ENCODE measurements at regions not wholly inside any gene's neighbourhood (a gene's known extent, or its start where the extent isn't known, plus 50 kb on each side); places are given as distances from the start of the nearest gene placed in this dataset.
A peak's percentile ranks its signal among the peaks of the same experiment; 100 is the strongest.

- no peak overlapping the region for H3K27ac ChIP-seq (replicated peaks; ENCODE audit: low read length)
- no peak overlapping the region for H2AK5ac ChIP-seq (ENCODE audit: low read depth, low read length)
- H2BK15ac ChIP-seq (ENCODE audit: low read length) = no peak overlapping the region
- H2BK12ac ChIP-seq (ENCODE audit: low read length) = no peak overlapping the region
- H3K14ac ChIP-seq (ENCODE audit: low read length) = no peak overlapping the region
- no peak for DNase-seq (ENCODE audit: low spot score)
- no peaks in the 10 kb centered on the region for H3K79me1 ChIP-seq (ENCODE audit: low read depth, low read length)
- H3K4me1 ChIP-seq (ENCODE audit: control insufficient read depth in 2 of 2, insufficient read depth in 1 of 2, low read depth in 1 of 2, low read length in 2 of 2) = peaks cover 0 to 10% of the 10 kb centered on the region in 2 donors
- no peaks in the 10 kb centered on the region for H3K9me3 ChIP-seq (replicated peaks in 1 of 2; ENCODE audit: control insufficient read depth in 2 of 2, insufficient read depth in 1 of 2, low read depth in 1 of 2, low read length in 2 of 2)
- no peak overlapping the region for H3K4me2 ChIP-seq (ENCODE audit: insufficient read depth, low read length, poor library complexity, severe bottlenecking)
- H2BK5ac ChIP-seq (ENCODE audit: low read length) = no peak overlapping the region
- WGBS, 2 donors (ENCODE audit: extremely low coverage in 2 of 2, insufficient read length in 2 of 2, insufficient replicate concordance in 1 of 2) = no CpG with 5 or more reads among the region's 3 CpGs
- no peak overlapping the region for H3K23ac ChIP-seq (ENCODE audit: low read depth, low read length, poor library complexity)
- H3K36me3 ChIP-seq (replicated peaks in 1 of 2; ENCODE audit: control insufficient read depth in 2 of 2, insufficient read depth in 2 of 2, low read length in 2 of 2) = no peaks in the 10 kb centered on the region
- H3K9ac ChIP-seq (ENCODE audit: low read depth, low read length, poor library complexity) = no peak overlapping the region
- no peak overlapping the region for H3K4me3 ChIP-seq (ENCODE audit: low read length in 2 of 2)
- no peak overlapping the region for H3K4ac ChIP-seq (ENCODE audit: low read length)
- no peak overlapping the region for H3K18ac ChIP-seq (ENCODE audit: low read length)
- peaks cover 0 to 29% (median 0%) of the 10 kb centered on the region in 3 experiments for H3K27me3 ChIP-seq (ENCODE audit: control insufficient read depth in 3 of 3, insufficient read depth in 3 of 3, low read depth in 1 of 3, low read length in 3 of 3)
- H2BK120ac ChIP-seq (ENCODE audit: low read depth, low read length) = no peak overlapping the region
- H4K91ac ChIP-seq (ENCODE audit: low read depth, low read length, poor library complexity) = no peak overlapping the region
- no peak overlapping the region for H4K8ac ChIP-seq (ENCODE audit: low read depth, low read length)
- no peak overlapping the region for H2AFZ ChIP-seq (ENCODE audit: low read length)
These were observed 78.1 kb upstream of the CRHR1 start for GRCh38 chr17:45706033-45706432.

- Histone ChIP-seq H2BK120ac (ENCODE audit: low read depth, low read length) (no peak overlapping the region), H3K27ac (replicated peaks; ENCODE audit: low read length) (no peak overlapping the region), H4K91ac (ENCODE audit: low read depth, low read length, poor library complexity) (no peak overlapping the region), H3K36me3 (replicated peaks in 1 of 2; ENCODE audit: control insufficient read depth in 2 of 2, insufficient read depth in 2 of 2, low read length in 2 of 2) (no peaks in the 10 kb centered on the region), H3K18ac (ENCODE audit: low read length) (no peak overlapping the region), H2BK12ac (ENCODE audit: low read length) (no peak overlapping the region), H3K14ac (ENCODE audit: low read length) (no peak overlapping the region), H3K4ac (ENCODE audit: low read length) (no peak overlapping the region), H2AFZ (ENCODE audit: low read length) (no peak overlapping the region), H3K23ac (ENCODE audit: low read depth, low read length, poor library complexity) (peak overlapping the region; percentile 16), H4K8ac (ENCODE audit: low read depth, low read length) (no peak overlapping the region), H3K27me3 (ENCODE audit: control insufficient read depth in 3 of 3, insufficient read depth in 3 of 3, low read depth in 1 of 3, low read length in 3 of 3) (peaks cover 0 to 36% (median 0%) of the 10 kb centered on the region in 3 experiments), H3K79me1 (ENCODE audit: low read depth, low read length) (no peaks in the 10 kb centered on the region), H3K9me3 (replicated peaks in 1 of 2; ENCODE audit: control insufficient read depth in 2 of 2, insufficient read depth in 1 of 2, low read depth in 1 of 2, low read length in 2 of 2) (no peaks in the 10 kb centered on the region), H2AK5ac (ENCODE audit: low read depth, low read length) (no peak overlapping the region), H2BK15ac (ENCODE audit: low read length) (no peak overlapping the region), H3K4me1 (ENCODE audit: control insufficient read depth in 2 of 2, insufficient read depth in 1 of 2, low read depth in 1 of 2, low read length in 2 of 2) (peaks cover 0 to 7% of the 10 kb centered on the region in 2 donors), H3K9ac (ENCODE audit: low read depth, low read length, poor library complexity) (no peak overlapping the region), H3K4me3 (ENCODE audit: low read length in 2 of 2) (no peak overlapping the region), H3K4me2 (ENCODE audit: insufficient read depth, low read length, poor library complexity, severe bottlenecking) (no peak overlapping the region), H2BK5ac (ENCODE audit: low read length) (no peak overlapping the region)
- no peak for DNase-seq (ENCODE audit: low spot score)
- no CpG with 5 or more reads among the region's 5 CpGs for WGBS, 2 donors (ENCODE audit: extremely low coverage in 2 of 2, insufficient read length in 2 of 2, insufficient replicate concordance in 1 of 2)
These were observed 75.3 kb upstream of the CRHR1 start for GRCh38 chr17:45708707-45709290.

GRCh38 chr17:45709728-45710288 lies 74.3 kb upstream of the CRHR1 start:
- Histone ChIP-seq H2BK5ac (ENCODE audit: low read length) (no peak overlapping the region), H3K9ac (ENCODE audit: low read depth, low read length, poor library complexity) (no peak overlapping the region), H3K27me3 (ENCODE audit: control insufficient read depth in 3 of 3, insufficient read depth in 3 of 3, low read depth in 1 of 3, low read length in 3 of 3) (peaks cover 0 to 32% (median 0%) of the 10 kb centered on the region in 3 experiments), H3K27ac (replicated peaks; ENCODE audit: low read length) (no peak overlapping the region), H2AFZ (ENCODE audit: low read length) (no peak overlapping the region), H2AK5ac (ENCODE audit: low read depth, low read length) (no peak overlapping the region), H3K4me2 (ENCODE audit: insufficient read depth, low read length, poor library complexity, severe bottlenecking) (no peak overlapping the region), H3K79me1 (ENCODE audit: low read depth, low read length) (no peaks in the 10 kb centered on the region), H3K4me3 (ENCODE audit: low read length in 2 of 2) (no peak overlapping the region), H2BK12ac (ENCODE audit: low read length) (no peak overlapping the region), H3K14ac (ENCODE audit: low read length) (no peak overlapping the region), H4K8ac (ENCODE audit: low read depth, low read length) (no peak overlapping the region), H3K4ac (ENCODE audit: low read length) (no peak overlapping the region), H4K91ac (ENCODE audit: low read depth, low read length, poor library complexity) (no peak overlapping the region), H2BK15ac (ENCODE audit: low read length) (no peak overlapping the region), H3K4me1 (ENCODE audit: control insufficient read depth in 2 of 2, insufficient read depth in 1 of 2, low read depth in 1 of 2, low read length in 2 of 2) (peaks cover 0 to 7% of the 10 kb centered on the region in 2 donors), H3K9me3 (replicated peaks in 1 of 2; ENCODE audit: control insufficient read depth in 2 of 2, insufficient read depth in 1 of 2, low read depth in 1 of 2, low read length in 2 of 2) (no peaks in the 10 kb centered on the region), H3K23ac (ENCODE audit: low read depth, low read length, poor library complexity) (peak overlapping the region; percentile 40), H3K36me3 (replicated peaks in 1 of 2; ENCODE audit: control insufficient read depth in 2 of 2, insufficient read depth in 2 of 2, low read length in 2 of 2) (no peaks in the 10 kb centered on the region), H3K18ac (ENCODE audit: low read length) (peak overlapping the region; percentile 0), H2BK120ac (ENCODE audit: low read depth, low read length) (no peak overlapping the region)
- no CpG with 5 or more reads among the region's 6 CpGs for WGBS, 2 donors (ENCODE audit: extremely low coverage in 2 of 2, insufficient read length in 2 of 2, insufficient replicate concordance in 1 of 2)
- DNase-seq (ENCODE audit: low spot score) = no peak

- peaks cover 0 to 3% of the 10 kb centered on the region in 2 donors for H3K4me1 ChIP-seq (ENCODE audit: control insufficient read depth in 2 of 2, insufficient read depth in 1 of 2, low read depth in 1 of 2, low read length in 2 of 2)
- no peak overlapping the region for H3K9ac ChIP-seq (ENCODE audit: low read depth, low read length, poor library complexity)
- H3K18ac ChIP-seq (ENCODE audit: low read length) = no peak overlapping the region
- no peak overlapping the region for H3K4me2 ChIP-seq (ENCODE audit: insufficient read depth, low read length, poor library complexity, severe bottlenecking)
- no peaks in the 10 kb centered on the region for H3K79me1 ChIP-seq (ENCODE audit: low read depth, low read length)
- no peak overlapping the region for H3K27ac ChIP-seq (replicated peaks; ENCODE audit: low read length)
- H3K14ac ChIP-seq (ENCODE audit: low read length) = no peak overlapping the region
- no CpG with 5 or more reads among the region's 3 CpGs for WGBS, 2 donors (ENCODE audit: extremely low coverage in 2 of 2, insufficient read length in 2 of 2, insufficient replicate concordance in 1 of 2)
- H2AK5ac ChIP-seq (ENCODE audit: low read depth, low read length) = no peak overlapping the region
- peaks cover 0 to 11% (median 0%) of the 10 kb centered on the region in 3 experiments for H3K27me3 ChIP-seq (ENCODE audit: control insufficient read depth in 3 of 3, insufficient read depth in 3 of 3, low read depth in 1 of 3, low read length in 3 of 3)
- H3K9me3 ChIP-seq (replicated peaks in 1 of 2; ENCODE audit: control insufficient read depth in 2 of 2, insufficient read depth in 1 of 2, low read depth in 1 of 2, low read length in 2 of 2) = no peaks in the 10 kb centered on the region
- H4K8ac ChIP-seq (ENCODE audit: low read depth, low read length) = no peak overlapping the region
- H2BK15ac ChIP-seq (ENCODE audit: low read length) = no peak overlapping the region
- no peak overlapping the region for H2AFZ ChIP-seq (ENCODE audit: low read length)
- no peak overlapping the region for H2BK120ac ChIP-seq (ENCODE audit: low read depth, low read length)
- H2BK5ac ChIP-seq (ENCODE audit: low read length) = no peak overlapping the region
- H3K23ac ChIP-seq (ENCODE audit: low read depth, low read length, poor library complexity) = no peak overlapping the region
- H4K91ac ChIP-seq (ENCODE audit: low read depth, low read length, poor library complexity) = no peak overlapping the region
- no peak overlapping the region for H3K4ac ChIP-seq (ENCODE audit: low read length)
- DNase-seq (ENCODE audit: low spot score) = no peak
- H2BK12ac ChIP-seq (ENCODE audit: low read length) = no peak overlapping the region
- no peaks in the 10 kb centered on the region for H3K36me3 ChIP-seq (replicated peaks in 1 of 2; ENCODE audit: control insufficient read depth in 2 of 2, insufficient read depth in 2 of 2, low read length in 2 of 2)
- H3K4me3 ChIP-seq (ENCODE audit: low read length in 2 of 2) = no peak overlapping the region
These were observed 68.3 kb upstream of the CRHR1 start for GRCh38 chr17:45715787-45716186.
